T-helper 9 cell (primary cell): ENCODE measurements at regions not wholly inside any gene's neighbourhood (a gene's known extent, or its start where the extent isn't known, plus 50 kb on each side); places are given as distances from the start of the nearest gene placed in this dataset.

ENCODE experiments used
- DNase-seq: peaks from one replicate; pipeline ENCODE4 v3.0.0-alpha.2; 2020

DNA sequence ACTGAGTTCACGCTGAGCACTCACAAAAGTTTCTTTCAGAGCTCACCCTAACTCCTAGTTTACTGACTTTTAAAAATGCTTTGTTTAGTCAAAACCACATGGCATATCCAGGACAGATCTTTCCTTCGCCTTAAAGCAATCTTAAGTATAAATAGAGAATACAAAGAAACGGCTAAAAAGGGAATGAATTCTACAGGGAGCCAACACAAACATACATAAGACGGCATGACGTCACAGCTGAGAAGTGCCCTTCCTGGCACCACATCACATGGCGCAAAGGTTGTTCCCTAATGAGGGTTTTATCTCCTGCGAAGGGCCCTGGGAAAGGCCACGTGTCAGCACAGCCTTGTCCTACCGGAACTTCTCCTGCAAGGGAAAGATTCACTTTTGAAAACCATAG lies 141.3 kb downstream of the IRX1 start:
- DNase-seq: no peak

DNA sequence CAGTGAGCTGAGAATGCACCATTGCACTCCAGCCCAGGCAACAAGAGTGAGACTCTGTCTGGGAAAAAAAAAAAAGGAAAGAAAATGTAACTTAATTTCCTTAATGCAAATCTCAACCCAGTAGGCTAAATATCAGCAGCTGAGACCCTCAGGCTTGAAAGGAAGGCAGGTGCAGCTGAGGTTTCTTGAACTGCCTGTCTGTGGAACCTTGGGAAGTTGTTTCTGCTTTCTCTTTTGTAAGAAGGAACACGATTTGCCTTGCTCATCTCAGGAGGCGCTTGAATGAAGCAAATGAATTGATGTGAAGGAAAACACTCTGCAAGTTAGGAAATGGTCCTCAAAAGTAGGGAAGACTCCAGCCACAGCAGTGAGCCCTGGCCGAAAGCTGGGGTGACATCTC lies 143.3 kb downstream of the IRX1 start:
- no peak for DNase-seq

- no peak for DNase-seq
These were observed 145.1 kb downstream of the IRX1 start for GRCh38 chr5:3740546-3741373.

DNA sequence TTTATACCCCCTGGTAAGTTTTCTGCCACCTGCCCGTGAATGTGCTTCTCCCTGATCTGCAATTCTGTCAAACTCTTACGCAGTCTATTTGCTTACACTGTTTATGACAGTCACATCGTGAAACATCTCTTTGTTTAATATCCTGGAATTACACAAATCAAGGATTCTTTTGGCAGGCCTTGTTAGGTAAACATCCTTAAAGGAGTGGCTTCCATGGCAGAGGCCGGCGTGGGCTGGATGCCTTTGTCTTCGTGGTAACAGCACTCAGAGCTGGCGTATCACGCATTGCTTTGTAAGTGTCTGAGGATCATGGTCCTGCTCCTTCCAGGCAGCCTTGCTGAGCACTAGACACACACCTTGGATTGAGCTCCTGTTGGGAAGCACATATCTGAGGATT lies 145.7 kb downstream of the IRX1 start:
- DNase-seq: no peak

- no peak for DNase-seq
These were observed 147.1 kb downstream of the IRX1 start for GRCh38 chr5:3742750-3743149.

DNA sequence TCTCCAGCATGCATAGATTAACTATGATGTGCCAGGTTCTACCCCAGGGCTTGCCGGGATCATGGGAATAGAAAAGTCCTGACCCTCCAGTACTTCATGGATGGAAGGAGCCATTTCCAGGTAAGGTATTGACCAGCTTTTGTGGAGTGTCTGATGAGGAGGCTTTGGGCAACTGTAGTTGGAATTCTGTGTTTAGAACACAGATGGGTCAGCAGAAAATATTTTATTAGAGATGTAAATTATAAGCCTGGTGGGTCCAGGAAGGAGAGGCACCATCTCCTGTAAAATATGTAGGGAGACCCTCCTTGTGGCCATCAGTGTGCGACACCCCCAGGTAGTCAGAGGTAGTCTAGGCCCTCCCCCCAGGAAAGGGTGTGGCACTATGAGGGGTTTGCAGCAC lies 156.2 kb downstream of the IRX1 start:
- DNase-seq: no peak

GRCh38 chr5:3778000-3778550 lies 182.4 kb downstream of the IRX1 start:
- DNase-seq: no peak

- DNase-seq: no peak
These were observed 183.3 kb downstream of the IRX1 start for GRCh38 chr5:3778945-3779344.

GRCh38 chr5:3780278-3780677 lies 184.6 kb downstream of the IRX1 start:
- no peak for DNase-seq

DNA sequence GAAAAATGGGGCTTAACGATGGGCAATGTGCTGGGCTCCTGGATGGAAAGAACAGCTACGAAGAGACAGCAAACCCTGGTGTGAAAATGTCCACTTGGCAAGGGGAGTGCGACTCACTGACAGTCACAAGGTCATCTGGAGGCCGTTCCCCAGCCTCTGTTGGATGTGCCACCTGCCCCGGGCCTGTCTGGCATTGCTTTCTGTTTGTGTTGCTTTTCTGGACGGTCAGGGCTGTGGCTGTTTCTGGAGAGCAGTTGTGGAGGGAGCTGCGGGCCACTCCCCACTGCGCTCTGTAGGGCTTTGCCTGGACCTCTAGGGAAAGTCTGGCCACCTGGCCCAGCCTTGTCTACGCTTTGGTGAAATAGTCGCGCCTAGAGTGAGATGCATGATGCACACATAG lies 185.3 kb downstream of the IRX1 start:
- DNase-seq: no peak

GRCh38 chr5:3784854-3785253 lies 189.2 kb downstream of the IRX1 start:
- no peak for DNase-seq

GRCh38 chr5:3786165-3786564 lies 190.5 kb downstream of the IRX1 start:
- no peak for DNase-seq

- no peak for DNase-seq
These were observed 191.3 kb downstream of the IRX1 start for GRCh38 chr5:3786891-3787430.

GRCh38 chr5:3787604-3788003 lies 192.0 kb downstream of the IRX1 start:
- DNase-seq: no peak

DNA sequence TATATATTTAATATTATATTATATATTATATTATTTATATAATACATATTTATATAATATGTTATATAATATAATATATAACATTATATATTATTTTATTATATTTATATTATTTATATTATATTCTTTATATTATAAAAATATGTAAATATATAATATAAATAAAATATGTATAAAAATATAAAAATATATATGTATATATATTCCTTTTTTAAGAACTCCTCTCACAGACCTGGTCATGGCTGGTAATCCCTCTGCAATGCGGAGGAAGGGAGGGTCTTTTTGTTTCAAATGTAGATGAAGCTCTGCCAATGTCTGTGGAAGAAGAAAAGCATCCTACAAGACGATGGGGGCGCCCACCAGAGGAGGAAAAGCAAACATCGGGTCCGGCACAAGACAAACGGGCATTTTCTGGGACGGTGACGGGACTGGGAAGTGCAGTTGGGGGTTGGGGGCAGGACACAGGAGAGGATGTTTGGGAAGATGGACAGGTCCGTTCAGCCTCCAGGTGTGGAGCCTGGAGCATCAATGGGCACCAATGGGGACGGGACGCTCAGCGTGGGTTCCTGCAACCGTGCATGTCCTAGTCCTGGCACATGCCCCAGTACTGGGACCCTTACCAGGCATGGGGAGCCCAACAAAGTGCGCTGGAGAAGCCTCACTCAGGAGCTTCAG lies 194.0 kb downstream of the IRX1 start:
- DNase-seq: no peak

- DNase-seq: no peak
These were observed 197.5 kb downstream of the IRX1 start for GRCh38 chr5:3793162-3793561.

GRCh38 chr5:3794611-3795010 lies 199.0 kb downstream of the IRX1 start:
- DNase-seq: no peak

DNA sequence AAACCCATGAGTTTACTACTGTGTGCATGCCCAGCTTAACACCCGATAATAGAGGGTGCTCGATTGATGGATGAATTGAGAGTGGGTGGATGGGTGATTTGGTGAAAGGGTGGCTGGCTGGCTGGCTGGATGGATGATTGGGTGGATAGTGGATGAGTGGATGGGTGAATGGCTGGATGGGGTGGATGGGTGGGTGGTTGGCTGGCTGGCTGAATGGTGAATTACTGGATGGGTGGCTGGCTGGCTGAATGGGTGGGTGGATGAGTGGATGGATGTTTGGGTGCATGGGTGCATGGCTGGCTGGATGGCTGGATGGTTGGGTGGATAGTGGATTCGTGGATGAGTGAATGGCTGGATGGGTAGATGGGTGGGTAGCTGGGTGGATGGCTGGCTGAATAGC lies 201.1 kb downstream of the IRX1 start:
- DNase-seq: no peak

DNA sequence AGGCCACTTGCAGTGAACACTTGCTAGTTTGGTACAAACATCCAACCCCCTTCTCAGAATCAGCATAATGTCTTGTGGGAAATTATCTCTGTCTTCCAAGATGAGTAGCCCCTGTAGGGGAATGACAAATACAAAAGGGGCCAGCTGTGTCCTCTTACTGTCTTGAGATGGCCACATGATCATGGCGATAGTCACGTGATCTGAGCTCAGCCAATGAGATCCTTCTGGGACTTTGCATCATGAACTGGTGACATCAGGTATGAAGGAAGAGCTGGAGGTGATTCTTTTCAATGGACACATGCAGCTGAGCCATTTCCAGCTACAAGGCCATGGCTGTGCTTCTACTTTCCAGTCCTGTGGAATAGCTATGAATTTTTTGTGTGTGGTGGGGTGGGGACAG lies 206.3 kb downstream of the IRX1 start:
- no peak for DNase-seq

- DNase-seq: no peak
These were observed 213.8 kb downstream of the IRX1 start for GRCh38 chr5:3809455-3809854.

DNA sequence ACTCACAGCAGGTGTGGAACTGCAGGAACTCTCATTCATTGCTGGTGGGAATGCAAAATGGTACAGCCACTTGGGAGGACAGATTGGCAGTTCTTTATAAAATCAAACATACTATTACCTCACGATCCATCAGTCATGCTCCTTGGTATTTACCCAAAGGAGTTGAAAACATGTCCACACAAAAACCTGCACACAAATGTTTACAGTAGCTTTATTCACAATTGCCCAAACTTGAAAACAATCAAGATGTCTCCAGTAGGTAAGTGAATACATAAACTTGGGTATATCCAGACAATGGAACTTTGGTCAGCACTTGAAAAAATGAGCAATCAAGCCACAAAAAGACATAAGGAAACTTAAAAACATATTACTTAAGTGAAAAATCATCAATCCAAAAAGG lies 215.5 kb downstream of the IRX1 start:
- no peak for DNase-seq

GRCh38 chr5:3818624-3819023 lies 223.0 kb downstream of the IRX1 start:
- DNase-seq: no peak

DNA sequence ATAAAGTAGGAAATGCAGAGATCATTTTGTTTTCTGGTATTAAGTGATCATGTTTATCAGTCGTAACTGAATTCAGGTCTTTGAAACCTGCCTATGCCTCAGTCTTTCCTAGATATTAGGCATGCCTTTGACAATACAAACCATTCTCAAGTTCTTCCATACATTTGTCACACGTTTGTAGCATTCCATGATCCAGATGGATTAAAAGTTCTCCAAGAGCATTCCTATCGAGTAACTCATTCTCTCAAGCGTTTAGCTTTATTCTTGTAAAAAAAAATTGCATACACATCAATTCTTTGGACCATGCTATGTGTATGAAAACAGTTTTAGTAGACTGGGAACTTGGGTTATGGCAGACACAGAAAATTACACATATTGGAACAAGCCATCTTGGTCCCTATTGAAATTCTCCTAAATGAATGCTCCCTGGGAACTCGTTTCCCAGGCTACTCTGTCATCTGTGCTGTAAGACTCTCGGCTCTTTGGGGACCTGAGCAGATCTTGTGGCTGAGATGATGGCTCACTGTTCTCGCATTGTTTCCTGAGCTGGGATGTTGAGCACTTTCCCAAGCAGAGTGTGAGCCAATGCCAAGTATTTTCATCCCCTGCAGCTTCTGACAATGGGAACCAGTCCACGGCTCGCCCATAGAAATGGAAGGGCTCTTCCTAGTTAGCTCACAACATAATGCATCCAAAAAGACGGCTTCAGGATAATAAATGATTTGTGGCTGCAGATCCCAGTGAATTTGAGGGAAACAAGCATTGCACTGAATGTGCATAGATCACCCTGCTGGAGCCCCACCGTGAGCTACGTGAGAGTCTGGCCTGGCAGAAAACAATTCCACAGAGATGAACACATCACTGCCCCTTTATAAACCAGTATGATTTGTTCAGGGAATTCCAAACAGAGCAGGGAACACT lies 230.2 kb downstream of the IRX1 start:
- DNase-seq: no peak
